ENCODE measurements at regions not wholly inside any gene's neighbourhood (a gene's known extent, or its start where the extent isn't known, plus 50 kb on each side); places are given as distances from the start of the nearest gene placed in this dataset.

- TF ChIP-seq GMEB2 (CRISPR knock-in tag; IDR thresholded peaks at IDR 0.05; ENCODE audit: low read depth), result no peak
- TF ChIP-seq HOXD1 (CRISPR knock-in tag; IDR thresholded peaks at IDR 0.05), result no peak
- no peak for TF ChIP-seq TRIM22 (IDR thresholded peaks at IDR 0.05)
- TF ChIP-seq RELA (CRISPR knock-in tag; IDR thresholded peaks at IDR 0.05), result no peak
- no peak for TF ChIP-seq KLF9 (CRISPR knock-in tag; IDR thresholded peaks at IDR 0.05; ENCODE audit: low read depth)
- TF ChIP-seq THAP7 (CRISPR knock-in tag; IDR thresholded peaks at IDR 0.05), result no peak
- TF ChIP-seq ZNF451 (CRISPR knock-in tag; IDR thresholded peaks at IDR 0.05), result no peak
Measured at GRCh38 chr11:13907678-13908077, 54.8 kb upstream of the SPON1 start (continued).

- no peak overlapping the region for H3K27ac ChIP-seq (ENCODE audit: extremely low read length, insufficient read depth, low read length)
- H3K27me3 ChIP-seq (ENCODE audit: control insufficient read depth in 1 of 2, insufficient read depth in 2 of 2, low read length in 2 of 2), result no peaks in the 10 kb centered on the region
- WGBS (ENCODE audit: low lambda C conversion rate), result 3% methylated on average over 4 of the region's 4 CpGs
- no peak overlapping the region for H3K4me2 ChIP-seq (ENCODE audit: low read depth, low read length)
- H3K4me1 ChIP-seq (ENCODE audit: insufficient read depth, low read length), result no peaks in the 10 kb centered on the region
- intact Hi-C loops (cut with micrococcal nuclease; ENCODE audit: unreplicated experiment), result no loop called here
- DNase-seq (ENCODE audit: low spot score) (no peak), FAIRE-seq (no peak), ATAC-seq (no peak)
- no peak overlapping the region for H2AFZ ChIP-seq (ENCODE audit: low read length)
- in situ Hi-C loops (cut with HindIII; ENCODE audit: extremely low pct_ligation_motif_present, low pct_unique_long_range_greater_than_20kb), result no loop called here
- ChIA-PET POLR2A (no interaction called here), CTCF (ENCODE audit: low intra/inter-chr PET ratio, low total read pairs) (no interaction called here)
- H3K36me3 ChIP-seq (replicated peaks in 1 of 2; ENCODE audit: control insufficient read depth in 1 of 2, insufficient read depth in 2 of 2, low read length in 2 of 2), result no peaks in the 10 kb centered on the region
- no peak for TF ChIP-seq U2AF2 (IDR thresholded peaks at IDR 0.05; ENCODE audit: low read depth, low read length)
- no peak for TF ChIP-seq ZNF558 (CRISPR knock-in tag; IDR thresholded peaks at IDR 0.05; ENCODE audit: borderline replicate concordance)
- TF ChIP-seq LCORL (IDR thresholded peaks at IDR 0.05), result no peak
- no peak for TF ChIP-seq LCORL (CRISPR knock-in tag; IDR thresholded peaks at IDR 0.05)
- no peaks in the 10 kb centered on the region for H3K9me3 ChIP-seq (ENCODE audit: low read length)
- H3K4me3 ChIP-seq (replicated peaks in 1 of 3; ENCODE audit: insufficient read depth in 1 of 3, low read depth in 2 of 3, low read length in 3 of 3), result no peak overlapping the region
- no TSS peak for BruUV-seq (replicated peaks)
- H3K9ac ChIP-seq (ENCODE audit: insufficient read depth, low read depth, low read length), result no peak overlapping the region
- no peaks in the 10 kb centered on the region for H3K79me2 ChIP-seq (ENCODE audit: insufficient read depth, low read length)
- H4K20me1 ChIP-seq (ENCODE audit: insufficient read depth, low read length), result no peaks in the 10 kb centered on the region
Measured at GRCh38 chr11:13908535-13908934, 54.0 kb upstream of the SPON1 start.

Small RNA genes in the stretch of these regions (small RNA-seq; reads per million reads assigned to genes)
- gene RNA5SP331 (ENCODE audit: insufficient read depth in 2 of 3, insufficient read length in 3 of 3, low read depth in 2 of 3, low replicate concordance in 1 of 3), result 0 reads per million in 3 experiments
